HL-60 (cell line): ENCODE measurements at regions not wholly inside any gene's neighbourhood (a gene's known extent, or its start where the extent isn't known, plus 50 kb on each side); places are given as distances from the start of the nearest gene placed in this dataset.

Experiments used
- DNase-seq, 2 experiments: peaks; one replicate each; pipeline ENCODE4 v3.0.0-alpha.2; 2010 to 2020; ENCODE audit warnings: low read depth in 1 of 2, low spot score in 1 of 2
- H3K27ac ChIP-seq: fragments of 250-450 bp; sonication (Bioruptor Pico); replicated peaks from 2 replicates; pipeline ENCODE4 v1.5.1; 2020; ENCODE audit warnings: mild to moderate bottlenecking, moderate library complexity
- H3K27me3 ChIP-seq: fragments of 250-450 bp; sonication (Bioruptor Pico); 2 replicates; pipeline ENCODE4 v1.5.1; 2021; ENCODE audit warnings: mild to moderate bottlenecking, moderate library complexity; ENCODE audit not compliant: insufficient read depth, poor library complexity, severe bottlenecking
- H3K4me3 ChIP-seq: replicated peaks from 2 replicates; pipeline ENCODE4 v1.5.1; 2011; ENCODE audit warnings: mild to moderate bottlenecking, control low read depth, low read length; ENCODE audit not compliant: insufficient read depth
- CTCF ChIP-seq: IDR thresholded peaks from one replicate; pipeline ENCODE4 v1.5.1; 2011; ENCODE audit warnings: low read length, control low read depth, inconsistent platforms; ENCODE audit not compliant: insufficient read depth
- GABPA ChIP-seq: IDR thresholded peaks from 2 replicates; pipeline ENCODE4 v1.6.1; 2012; ENCODE audit warnings: low read depth
- POLR2AphosphoS5 ChIP-seq: IDR thresholded peaks from 2 replicates; pipeline ENCODE4 v1.6.1; 2012; ENCODE audit warnings: low read depth
- REST ChIP-seq: IDR thresholded peaks from 2 replicates; pipeline ENCODE4 v1.6.1; 2012; ENCODE audit warnings: low read depth; ENCODE audit not compliant: insufficient replicate concordance
- SPI1 ChIP-seq: IDR thresholded peaks from 2 replicates; pipeline ENCODE4 v1.6.1; 2012; ENCODE audit warnings: low read depth, mild to moderate bottlenecking, borderline replicate concordance

GRCh38 chr13:109330123-109330522 is 456.3 kb downstream of the IRS2 start:
- Histone ChIP-seq H3K27ac (no peak overlapping the region), H3K27me3 (no peaks in the 10 kb centered on the region), H3K4me3 (no peak overlapping the region)
- no peak for DNase-seq
- TF ChIP-seq GABPA (no peak), REST (no peak), CTCF (no peak), SPI1 (no peak), POLR2AphosphoS5 (no peak)

- TF ChIP-seq REST, result no peak
- TF ChIP-seq GABPA, result no peak
- no peak for TF ChIP-seq CTCF
- no peak for TF ChIP-seq SPI1
- no peak for TF ChIP-seq POLR2AphosphoS5
- DNase-seq, result no peak
- Histone ChIP-seq H3K27me3 (no peaks in the 10 kb centered on the region), H3K4me3 (no peak overlapping the region), H3K27ac (no peak overlapping the region)
Measured at GRCh38 chr13:109329175-109329574, 457.2 kb downstream of the IRS2 start.

GRCh38 chr13:109326601-109327000 is 459.8 kb downstream of the IRS2 start:
- Histone ChIP-seq H3K4me3 (no peak overlapping the region), H3K27ac (no peak overlapping the region), H3K27me3 (no peaks in the 10 kb centered on the region)
- TF ChIP-seq GABPA (no peak), CTCF (no peak), SPI1 (no peak), POLR2AphosphoS5 (no peak), REST (no peak)
- no peak for DNase-seq
